ENCODE measurements at regions not wholly inside any gene's neighbourhood (a gene's known extent, or its start where the extent isn't known, plus 50 kb on each side); places are given as distances from the start of the nearest gene placed in this dataset.

- DNase-seq, result no peak
- Histone ChIP-seq H3K9ac (ENCODE audit: low read length) (no peak overlapping the region), H3K9me2 (replicated peaks; ENCODE audit: insufficient read depth, low read length) (no peaks in the 10 kb centered on the region), H3K4me2 (ENCODE audit: low read depth, low read length) (no peak overlapping the region), H3K9me3 (replicated peaks; ENCODE audit: insufficient read depth, low read length) (no peaks in the 10 kb centered on the region), H3K4me1 (ENCODE audit: low read length) (no peaks in the 10 kb centered on the region), H3K36me3 (replicated peaks; ENCODE audit: insufficient read depth, low read length) (no peaks in the 10 kb centered on the region), H4K20me1 (ENCODE audit: insufficient read depth, low read length) (no peaks in the 10 kb centered on the region), H3K79me2 (ENCODE audit: low read length) (no peaks in the 10 kb centered on the region), H3F3A (ENCODE audit: insufficient read depth, low read length) (no peaks in the 10 kb centered on the region), H2AFZ (ENCODE audit: low read length) (no peak overlapping the region), H3K4me3 (ENCODE audit: low read length) (no peak overlapping the region), H3K27me3 (replicated peaks; ENCODE audit: insufficient read depth, low read length) (no peaks in the 10 kb centered on the region), H3K27ac (ENCODE audit: low read length) (no peak overlapping the region)
- no peak for TF ChIP-seq CTCF (IDR thresholded peaks at IDR 0.05; ENCODE audit: low read length)
- TF ChIP-seq EZH2phosphoT487 (IDR thresholded peaks at IDR 0.05; ENCODE audit: low read length), result no peak
- TF ChIP-seq EZH2 (optimal IDR thresholded peaks at IDR 0.05; ENCODE audit: low read depth, low read length), result no peak
Observed at GRCh38 chr13:72508392-72508791, 219.0 kb downstream of the MZT1 start.

GRCh38 chr13:72507416-72508199 lies 219.8 kb downstream of the MZT1 start:
- no peaks in the 10 kb centered on the region for H3K36me3 ChIP-seq (replicated peaks; ENCODE audit: insufficient read depth, low read length)
- no peak overlapping the region for H2AFZ ChIP-seq (ENCODE audit: low read length)
- no peaks in the 10 kb centered on the region for H3K9me3 ChIP-seq (replicated peaks; ENCODE audit: insufficient read depth, low read length)
- TF ChIP-seq EZH2 (optimal IDR thresholded peaks at IDR 0.05; ENCODE audit: low read depth, low read length), result no peak
- TF ChIP-seq CTCF (IDR thresholded peaks at IDR 0.05; ENCODE audit: low read length), result no peak
- TF ChIP-seq EZH2phosphoT487 (IDR thresholded peaks at IDR 0.05; ENCODE audit: low read length), result no peak
- H4K20me1 ChIP-seq (ENCODE audit: insufficient read depth, low read length), result no peaks in the 10 kb centered on the region
- H3K4me3 ChIP-seq (ENCODE audit: low read length), result no peak overlapping the region
- no peak overlapping the region for H3K4me2 ChIP-seq (ENCODE audit: low read depth, low read length)
- no peaks in the 10 kb centered on the region for H3F3A ChIP-seq (ENCODE audit: insufficient read depth, low read length)
- H3K27me3 ChIP-seq (replicated peaks; ENCODE audit: insufficient read depth, low read length), result no peaks in the 10 kb centered on the region
- DNase-seq, result no peak
- H3K79me2 ChIP-seq (ENCODE audit: low read length), result no peaks in the 10 kb centered on the region
- H3K9me2 ChIP-seq (replicated peaks; ENCODE audit: insufficient read depth, low read length), result no peaks in the 10 kb centered on the region
- no peak overlapping the region for H3K9ac ChIP-seq (ENCODE audit: low read length)
- H3K4me1 ChIP-seq (ENCODE audit: low read length), result no peaks in the 10 kb centered on the region
- no peak overlapping the region for H3K27ac ChIP-seq (ENCODE audit: low read length)

- H3K4me1 ChIP-seq (ENCODE audit: low read length), result no peaks in the 10 kb centered on the region
- no peak overlapping the region for H3K4me2 ChIP-seq (ENCODE audit: low read depth, low read length)
- no peak overlapping the region for H3K4me3 ChIP-seq (ENCODE audit: low read length)
- H3K27ac ChIP-seq (ENCODE audit: low read length), result no peak overlapping the region
- no peaks in the 10 kb centered on the region for H3F3A ChIP-seq (ENCODE audit: insufficient read depth, low read length)
- no peak for DNase-seq
- no peak overlapping the region for H3K9ac ChIP-seq (ENCODE audit: low read length)
- no peaks in the 10 kb centered on the region for H3K9me2 ChIP-seq (replicated peaks; ENCODE audit: insufficient read depth, low read length)
- no peak overlapping the region for H2AFZ ChIP-seq (ENCODE audit: low read length)
- TF ChIP-seq EZH2phosphoT487 (IDR thresholded peaks at IDR 0.05; ENCODE audit: low read length) (no peak), CTCF (IDR thresholded peaks at IDR 0.05; ENCODE audit: low read length) (no peak), EZH2 (optimal IDR thresholded peaks at IDR 0.05; ENCODE audit: low read depth, low read length) (no peak)
- no peaks in the 10 kb centered on the region for H3K36me3 ChIP-seq (replicated peaks; ENCODE audit: insufficient read depth, low read length)
- no peaks in the 10 kb centered on the region for H3K79me2 ChIP-seq (ENCODE audit: low read length)
- H4K20me1 ChIP-seq (ENCODE audit: insufficient read depth, low read length), result no peaks in the 10 kb centered on the region
- H3K9me3 ChIP-seq (replicated peaks; ENCODE audit: insufficient read depth, low read length), result no peaks in the 10 kb centered on the region
- H3K27me3 ChIP-seq (replicated peaks; ENCODE audit: insufficient read depth, low read length), result no peaks in the 10 kb centered on the region
Observed at GRCh38 chr13:72506706-72507105, 220.7 kb downstream of the MZT1 start.
